GM23338 (cell line): ENCODE measurements at regions not wholly inside any gene's neighbourhood (a gene's known extent, or its start where the extent isn't known, plus 50 kb on each side); places are given as distances from the start of the nearest gene placed in this dataset.
"Not testable (repeated sequence)": the region's sequence is repeated elsewhere in the genome, so short reads cannot be mapped to it uniquely, and the experiment has no call there.

Source experiments
- ATAC-seq: fragments of 200-7000 bp; cut with Tn5 transposase; 3 replicates; pipeline ENCODE4 v1.9.1; 2020
- DNase-seq: peaks from one replicate; pipeline ENCODE4 v3.0.0-alpha.2; 2015; ENCODE audit warnings: low spot score
- H2AFZ ChIP-seq: fragments of 200-600 bp; sonication (generic); 2 replicates; pipeline ENCODE4 v1.8.0; 2016; ENCODE audit warnings: antibody characterized with exemption, mild to moderate bottlenecking, moderate library complexity
- H3F3A ChIP-seq: fragments of 200-600 bp; sonication (generic); replicated peaks from 2 replicates; pipeline ENCODE4 v1.8.0; 2017; ENCODE audit warnings: antibody characterized with exemption, mixed run types, low read depth
- H3K27ac ChIP-seq: fragments of 200-600 bp; sonication (generic); 2 replicates; pipeline ENCODE4 v1.6.1; 2016; ENCODE audit warnings: low read depth
- H3K27me3 ChIP-seq: fragments of 200-600 bp; sonication (generic); 2 replicates; pipeline ENCODE4 v1.8.0; 2016; ENCODE audit warnings: mild to moderate bottlenecking, mixed run types, moderate library complexity; ENCODE audit not compliant: insufficient read depth
- H3K36me3 ChIP-seq: fragments of 200-600 bp; sonication (generic); 2 replicates; pipeline ENCODE4 v1.8.0; 2016; ENCODE audit warnings: mild to moderate bottlenecking; ENCODE audit not compliant: insufficient read depth
- H3K4me1 ChIP-seq: fragments of 200-600 bp; sonication (generic); 2 replicates; pipeline ENCODE4 v1.8.0; 2016; ENCODE audit warnings: mild to moderate bottlenecking, moderate library complexity; ENCODE audit not compliant: insufficient read depth
- H3K4me2 ChIP-seq: fragments of 200-600 bp; sonication (generic); 2 replicates; pipeline ENCODE4 v1.7.1; 2017; ENCODE audit warnings: mixed run types
- H3K4me3 ChIP-seq: fragments of 200-600 bp; sonication (generic); 2 replicates; pipeline ENCODE4 v1.6.1; 2016; ENCODE audit warnings: mixed run types
- H3K79me2 ChIP-seq: fragments of 200-600 bp; sonication (generic); replicated peaks from 2 replicates; pipeline ENCODE4 v1.8.0; 2017; ENCODE audit warnings: mild to moderate bottlenecking; ENCODE audit not compliant: insufficient read depth
- H3K9me2 ChIP-seq: fragments of 200-600 bp; sonication (generic); 2 replicates; pipeline ENCODE4 v1.8.0; 2017; ENCODE audit not compliant: insufficient read depth
- H4K20me1 ChIP-seq: fragments of 200-600 bp; sonication (generic); replicated peaks from 2 replicates; pipeline ENCODE4 v1.8.0; 2017; ENCODE audit warnings: mild to moderate bottlenecking; ENCODE audit not compliant: insufficient read depth
- H3K27ac Mint-ChIP-seq: 2 replicates; pipeline ENCODE4 v1.8.0; 2020; ENCODE audit warnings: inconsistent platforms, mild to moderate bottlenecking, moderate library complexity, mixed read lengths
- H3K27me3 Mint-ChIP-seq: 3 replicates; pipeline ENCODE4 v1.8.0; 2022; ENCODE audit warnings: low read depth, mild to moderate bottlenecking, moderate library complexity, mixed read lengths, inconsistent platforms; ENCODE audit not compliant: insufficient read depth, poor library complexity
- H3K36me3 Mint-ChIP-seq: 3 replicates; pipeline ENCODE4 v1.8.0; 2021; ENCODE audit warnings: low read depth, mild to moderate bottlenecking, inconsistent platforms, moderate library complexity, mixed read lengths
- H3K4me1 Mint-ChIP-seq: 3 replicates; pipeline ENCODE4 v1.8.0; 2020; ENCODE audit warnings: mild to moderate bottlenecking, inconsistent platforms, mixed read lengths
- H3K4me3 Mint-ChIP-seq: 3 replicates; pipeline ENCODE4 v1.8.0; 2021; ENCODE audit warnings: moderate library complexity, mild to moderate bottlenecking, inconsistent platforms, mixed read lengths
- H3K9me3 Mint-ChIP-seq: 3 replicates; pipeline ENCODE4 v1.8.0; 2020; ENCODE audit warnings: moderate library complexity, mild to moderate bottlenecking, inconsistent platforms, mixed read lengths

DNA sequence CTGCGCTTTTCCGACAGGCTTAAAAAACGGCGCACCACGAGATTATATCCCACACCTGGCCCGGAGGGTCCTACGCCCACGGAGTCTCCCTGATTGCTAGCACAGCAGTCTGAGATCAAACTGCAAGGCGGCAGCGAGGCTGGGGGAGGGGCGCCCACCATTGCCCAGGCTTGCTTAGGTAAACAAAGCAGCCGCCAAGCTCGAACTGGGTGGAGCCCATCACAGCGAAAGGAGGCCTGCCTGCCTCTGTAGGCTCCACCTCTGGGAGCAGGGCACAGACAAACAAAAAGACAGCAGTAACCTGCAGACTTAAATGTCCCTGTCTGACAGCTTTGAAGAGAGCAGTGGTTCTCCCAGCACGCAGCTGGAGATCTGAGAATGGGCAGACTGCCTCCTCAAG, 52.7 kb upstream of the SGIP1 start:
- H3K27ac ChIP-seq, H3K4me3 ChIP-seq, H3K4me1 Mint-ChIP-seq, H3F3A ChIP-seq, H3K9me3 Mint-ChIP-seq, H3K79me2 ChIP-seq, H3K36me3 ChIP-seq, H3K36me3 Mint-ChIP-seq, H3K4me1 ChIP-seq, H3K27me3 ChIP-seq, H2AFZ ChIP-seq, H3K27me3 Mint-ChIP-seq, H3K4me3 Mint-ChIP-seq, ATAC-seq, H3K27ac Mint-ChIP-seq, H3K4me2 ChIP-seq, H4K20me1 ChIP-seq, H3K9me2 ChIP-seq: not testable (repeated sequence)
- peak; percentile 49 for DNase-seq
